IMR-90 (cell line): ENCODE measurements at regions not wholly inside any gene's neighbourhood (a gene's known extent, or its start where the extent isn't known, plus 50 kb on each side); places are given as distances from the start of the nearest gene placed in this dataset.

Experiments used
- ATAC-seq: fragments of 200-7000 bp; cut with Tn5 transposase; 2 replicates; pipeline ENCODE4 v1.9.1; 2020; ENCODE audit warnings: low read depth, mild to moderate bottlenecking, moderate library complexity
- BruUV-seq: library from RNA; stranded (reverse); fragments of 400-500 nt; replicated peaks from 2 replicates; lab custom pipeline; 2021; lab: Mats Ljungman, UMichigan
- CTCF ChIA-PET: fragments of 300-600 bp; formaldehyde crosslinking; extraction: SDS; loops from one replicate; lab custom pipeline; 2021; ENCODE audit warnings: antibody characterized with exemption; lab: Yijun Ruan, JAX
- POLR2A ChIA-PET: fragments of 300-600 bp; sonication (Branson Sonifier 250); formaldehyde crosslinking; loops from one replicate; lab custom pipeline; 2022; ENCODE audit warnings: antibody characterized with exemption; ENCODE audit not compliant: unreplicated experiment; lab: Charles Lee
- DNase-seq: peaks from one replicate; pipeline ENCODE4 v3.0.0; 2013
- H2AFZ ChIP-seq: replicated peaks from 2 replicates; pipeline ENCODE3; 2013; ENCODE audit warnings: low read length, mild to moderate bottlenecking; ENCODE audit not compliant: poor library complexity
- H2AK5ac ChIP-seq: 2 replicates; pipeline ENCODE4 v1.6.1; 2013; ENCODE audit warnings: low read depth, low read length, inconsistent platforms
- H2AK9ac ChIP-seq: replicated peaks from 2 replicates; pipeline ENCODE3; 2013; ENCODE audit warnings: mild to moderate bottlenecking, low read depth, low read length, moderate library complexity; ENCODE audit not compliant: poor library complexity
- H2BK120ac ChIP-seq: 2 replicates; pipeline ENCODE4 v1.6.1; 2013; ENCODE audit warnings: low read depth, low read length, inconsistent platforms
- H2BK15ac ChIP-seq: 3 replicates; pipeline ENCODE4 v1.6.1; 2013; ENCODE audit warnings: low read depth, low read length, inconsistent platforms
- H2BK20ac ChIP-seq: 2 replicates; pipeline ENCODE4 v1.6.1; 2013; ENCODE audit warnings: low read depth, mild to moderate bottlenecking, inconsistent platforms, low read length, moderate library complexity
- H2BK5ac ChIP-seq: 2 replicates; pipeline ENCODE4 v1.6.1; 2013; ENCODE audit warnings: mild to moderate bottlenecking, low read depth, low read length, inconsistent platforms; ENCODE audit not compliant: poor library complexity, severe bottlenecking
- H3K14ac ChIP-seq: replicated peaks from 2 replicates; pipeline ENCODE4 v1.6.1; 2013; ENCODE audit warnings: low read depth, low read length, inconsistent platforms
- H3K18ac ChIP-seq: 2 replicates; pipeline ENCODE4 v1.6.1; 2013; ENCODE audit warnings: low read depth, low read length, control low read depth
- H3K23ac ChIP-seq: 2 replicates; pipeline ENCODE4 v1.6.1; 2013; ENCODE audit warnings: low read depth, low read length, inconsistent platforms
- H3K27ac ChIP-seq: 2 replicates; pipeline ENCODE4 v1.5.1; 2013; ENCODE audit warnings: mild to moderate bottlenecking, control low read depth, low read length; ENCODE audit not compliant: insufficient read depth
- H3K27me3 ChIP-seq: 2 replicates; pipeline ENCODE4 v1.6.1; 2013; ENCODE audit warnings: low read length; ENCODE audit not compliant: control insufficient read depth, insufficient read depth
- H3K36me3 ChIP-seq: 2 replicates; pipeline ENCODE4 v1.6.1; 2013; ENCODE audit warnings: low read length, mixed read lengths; ENCODE audit not compliant: control insufficient read depth, insufficient read depth
- H3K4ac ChIP-seq: 2 replicates; pipeline ENCODE4 v1.6.1; 2013; ENCODE audit warnings: low read depth, low read length, inconsistent platforms
- H3K4me1 ChIP-seq: 2 replicates; pipeline ENCODE4 v1.6.1; 2013; ENCODE audit warnings: low read length, mixed read lengths; ENCODE audit not compliant: control insufficient read depth, insufficient read depth
- H3K4me2 ChIP-seq: 2 replicates; pipeline ENCODE4 v1.6.1; 2013; ENCODE audit warnings: low read depth, mild to moderate bottlenecking, control low read depth, low read length, moderate library complexity
- H3K4me3 ChIP-seq: 2 replicates; pipeline ENCODE4 v1.5.1; 2013; ENCODE audit warnings: low read depth, mild to moderate bottlenecking, control low read depth, low read length, moderate library complexity; ENCODE audit not compliant: insufficient read depth
- H3K56ac ChIP-seq: 2 replicates; pipeline ENCODE4 v1.6.1; 2013; ENCODE audit warnings: low read length, inconsistent platforms; ENCODE audit not compliant: insufficient read depth; ENCODE audit errors: extremely low read depth
- H3K79me1 ChIP-seq, 2 experiments: 2 replicates each; pipeline ENCODE4 v1.6.1; 2013; ENCODE audit warnings: low read length in 2 of 2, inconsistent platforms in 1 of 2, low read depth in 1 of 2
- H3K9ac ChIP-seq: 2 replicates; pipeline ENCODE4 v1.6.1; 2013; ENCODE audit warnings: low read depth, low read length, control low read depth
- H3K9me1 ChIP-seq: 2 replicates; pipeline ENCODE4 v1.6.1; 2013; ENCODE audit warnings: low read length, inconsistent platforms; ENCODE audit not compliant: insufficient read depth
- H3K9me3 ChIP-seq: 2 replicates; pipeline ENCODE4 v1.6.1; 2013; ENCODE audit warnings: low read length; ENCODE audit not compliant: control insufficient read depth, insufficient read depth
- H4K20me1 ChIP-seq: 2 replicates; pipeline ENCODE4 v1.6.1; 2013; ENCODE audit warnings: low read length, inconsistent platforms; ENCODE audit not compliant: insufficient read depth
- H4K5ac ChIP-seq: 2 replicates; pipeline ENCODE4 v1.6.1; 2013; ENCODE audit warnings: mild to moderate bottlenecking, low read depth, low read length, control low read depth
- H4K8ac ChIP-seq, 2 experiments: 2 replicates each; pipeline ENCODE4 v1.6.1; 2013; ENCODE audit warnings: low read depth in 2 of 2, low read length in 2 of 2, control low read depth in 1 of 2, inconsistent platforms in 1 of 2
- H4K91ac ChIP-seq: 2 replicates; pipeline ENCODE4 v1.6.1; 2013; ENCODE audit warnings: low read depth, low read length, inconsistent platforms; ENCODE audit not compliant: insufficient read depth
- BHLHE40 ChIP-seq: fragments of 150-350 bp; IDR thresholded peaks from 2 replicates; pipeline ENCODE4 v1.6.1; 2016; ENCODE audit warnings: mild to moderate bottlenecking, low read depth, low read length
- CEBPB ChIP-seq: IDR thresholded peaks from 2 replicates; pipeline ENCODE4 v1.6.1; 2012; ENCODE audit warnings: low read depth, low read length, improper control_type of control experiment
- CHD1 ChIP-seq: IDR thresholded peaks from 2 replicates; pipeline ENCODE4 v1.6.1; 2012; ENCODE audit warnings: low read depth, low read length, improper control_type of control experiment
- FOS ChIP-seq: fragments of 150-350 bp; IDR thresholded peaks from 2 replicates; pipeline ENCODE4 v1.6.1; 2016; ENCODE audit warnings: low read depth, low read length
- MAFK ChIP-seq: IDR thresholded peaks from 2 replicates; pipeline ENCODE4 v1.6.1; 2012; ENCODE audit warnings: low read depth, low read length, improper control_type of control experiment
- MAZ ChIP-seq: IDR thresholded peaks from 2 replicates; pipeline ENCODE4 v1.6.1; 2012; ENCODE audit warnings: low read depth, mild to moderate bottlenecking, low read length, improper control_type of control experiment, moderate library complexity, borderline replicate concordance
- MXI1 ChIP-seq: IDR thresholded peaks from 2 replicates; pipeline ENCODE4 v1.6.1; 2012; ENCODE audit warnings: low read depth, mild to moderate bottlenecking, low read length, moderate library complexity, borderline replicate concordance
- NFE2L2 ChIP-seq: fragments of 150-350 bp; IDR thresholded peaks from 2 replicates; pipeline ENCODE4 v1.6.1; 2016; ENCODE audit warnings: low read depth, mild to moderate bottlenecking, low read length
- POLR2A ChIP-seq: IDR thresholded peaks from 2 replicates; pipeline ENCODE4 v1.6.1; 2012; ENCODE audit warnings: mild to moderate bottlenecking, low read depth, low read length
- RAD21 ChIP-seq: IDR thresholded peaks from 2 replicates; pipeline ENCODE4 v1.6.1; 2012; ENCODE audit warnings: low read length, improper control_type of control experiment
- RCOR1 ChIP-seq: IDR thresholded peaks from 2 replicates; pipeline ENCODE4 v1.6.1; 2012; ENCODE audit warnings: mild to moderate bottlenecking, low read length, improper control_type of control experiment; ENCODE audit not compliant: insufficient replicate concordance
- RFX5 ChIP-seq: IDR thresholded peaks from 2 replicates; pipeline ENCODE4 v1.8.0; 2012; ENCODE audit warnings: low read depth, mild to moderate bottlenecking, low read length, moderate library complexity
- SMC3 ChIP-seq: fragments of 150-350 bp; IDR thresholded peaks from 2 replicates; pipeline ENCODE4 v1.6.1; 2016; ENCODE audit warnings: low read depth, mild to moderate bottlenecking, antibody characterized with exemption, low read length, moderate library complexity
- WGBS, 2 experiments: methylation state at CpG; one replicate each; pipeline versions ENCODE4 v1.1.5 to v1.1.7; 2013; ENCODE audit warnings: missing lambda C conversion rate in 2 of 2; ENCODE audit not compliant: insufficient read length in 1 of 2; ENCODE audit errors: extremely low coverage in 2 of 2; 5-methylcytosine and 5-hydroxymethylcytosine counted together
- dilution Hi-C: fragments of 300-500 bp; cut with HindIII; formaldehyde crosslinking; loops from one replicate; pipeline ENCODE4 v1.14.3; 2018; ENCODE audit warnings: low sequenced_read_pairs; ENCODE audit not compliant: unreplicated experiment
- in situ Hi-C: fragments of 300-500 bp; cut with MboI; formaldehyde crosslinking; loops from 3 replicates; pipeline ENCODE4 v1.14.3; 2019; ENCODE audit warnings: low sequenced_read_pairs, inconsistent platforms, mixed read lengths
- intact Hi-C: fragments of 100-400 bp; cut with micrococcal nuclease; formaldehyde crosslinking; loops from 2 replicates; pipeline ENCODE4 v1.10.0; 2022
- TF ChIP-seq, protein P1 (sequence below): conservative IDR thresholded peaks from 2 replicates; pipeline ENCODE4 v1.5.1; 2012; ENCODE audit warnings: mild to moderate bottlenecking, low read depth, low read length, improper control_type of control experiment
- TF ChIP-seq, protein P2 (sequence below): fragments of 150-350 bp; IDR thresholded peaks from 2 replicates; pipeline ENCODE4 v1.6.1; 2017; ENCODE audit warnings: mild to moderate bottlenecking, antibody characterized with exemption, low read length, low read depth
- TF ChIP-seq, protein P3 (sequence below): fragments of 150-350 bp; IDR thresholded peaks from 2 replicates; pipeline ENCODE4 v1.6.1; 2016; ENCODE audit warnings: low read depth, mild to moderate bottlenecking, low read length, moderate library complexity, borderline replicate concordance

DNA sequence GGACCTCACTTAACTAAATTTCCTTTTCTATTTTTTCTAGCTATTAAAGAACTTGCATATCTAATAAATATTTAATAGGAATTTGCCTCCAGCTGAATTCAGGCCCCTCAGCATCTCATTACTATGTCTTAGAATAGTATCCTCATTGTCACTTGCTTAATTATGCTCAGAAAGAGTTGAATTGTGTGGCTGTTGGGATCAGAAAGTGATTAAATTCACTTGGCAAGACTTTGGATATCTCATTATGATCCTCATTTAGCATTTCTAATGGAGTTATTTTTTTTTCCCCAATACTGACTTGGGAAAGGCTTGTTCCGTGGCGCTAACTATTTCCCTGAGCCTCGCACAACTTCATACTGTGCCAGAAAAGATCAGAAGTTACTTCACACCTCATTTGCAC lies 158.8 kb downstream of the IDS start:
- H2AK9ac ChIP-seq: no peak overlapping the region
- no peak overlapping the region for H2BK20ac ChIP-seq
- ATAC-seq (no peak), DNase-seq (no peak)
- intact Hi-C loops (no loop called here), in situ Hi-C loops (no loop called here), dilution Hi-C loops (no loop called here)
- no peak overlapping the region for H4K5ac ChIP-seq
- H3K14ac ChIP-seq: no peak overlapping the region
- H3K27me3 ChIP-seq: no peaks in the 10 kb centered on the region
- no peak overlapping the region for H3K4me2 ChIP-seq
- peaks cover 11% of the 10 kb centered on the region for H3K9me3 ChIP-seq
- ChIA-PET CTCF (no interaction called here), POLR2A (no interaction called here)
- H3K23ac ChIP-seq: no peak overlapping the region
- no peak overlapping the region for H3K56ac ChIP-seq
- no peak overlapping the region for H2AFZ ChIP-seq
- no CpG with 5 or more reads among the region's 3 CpGs for WGBS, 2 experiments
- no peak overlapping the region for H2BK5ac ChIP-seq
- BruUV-seq: no TSS peak
- no peak overlapping the region for H3K4me3 ChIP-seq
- no peaks in the 10 kb centered on the region for H3K4me1 ChIP-seq
- no peak overlapping the region for H2BK15ac ChIP-seq
- no peak overlapping the region for H3K27ac ChIP-seq
- TF ChIP-seq MAZ: no peak
- TF ChIP-seq RFX5: no peak
- TF ChIP-seq, protein P1, sequence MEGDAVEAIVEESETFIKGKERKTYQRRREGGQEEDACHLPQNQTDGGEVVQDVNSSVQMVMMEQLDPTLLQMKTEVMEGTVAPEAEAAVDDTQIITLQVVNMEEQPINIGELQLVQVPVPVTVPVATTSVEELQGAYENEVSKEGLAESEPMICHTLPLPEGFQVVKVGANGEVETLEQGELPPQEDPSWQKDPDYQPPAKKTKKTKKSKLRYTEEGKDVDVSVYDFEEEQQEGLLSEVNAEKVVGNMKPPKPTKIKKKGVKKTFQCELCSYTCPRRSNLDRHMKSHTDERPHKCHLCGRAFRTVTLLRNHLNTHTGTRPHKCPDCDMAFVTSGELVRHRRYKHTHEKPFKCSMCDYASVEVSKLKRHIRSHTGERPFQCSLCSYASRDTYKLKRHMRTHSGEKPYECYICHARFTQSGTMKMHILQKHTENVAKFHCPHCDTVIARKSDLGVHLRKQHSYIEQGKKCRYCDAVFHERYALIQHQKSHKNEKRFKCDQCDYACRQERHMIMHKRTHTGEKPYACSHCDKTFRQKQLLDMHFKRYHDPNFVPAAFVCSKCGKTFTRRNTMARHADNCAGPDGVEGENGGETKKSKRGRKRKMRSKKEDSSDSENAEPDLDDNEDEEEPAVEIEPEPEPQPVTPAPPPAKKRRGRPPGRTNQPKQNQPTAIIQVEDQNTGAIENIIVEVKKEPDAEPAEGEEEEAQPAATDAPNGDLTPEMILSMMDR: no peak
- TF ChIP-seq CEBPB: no peak
- TF ChIP-seq, protein P2, sequence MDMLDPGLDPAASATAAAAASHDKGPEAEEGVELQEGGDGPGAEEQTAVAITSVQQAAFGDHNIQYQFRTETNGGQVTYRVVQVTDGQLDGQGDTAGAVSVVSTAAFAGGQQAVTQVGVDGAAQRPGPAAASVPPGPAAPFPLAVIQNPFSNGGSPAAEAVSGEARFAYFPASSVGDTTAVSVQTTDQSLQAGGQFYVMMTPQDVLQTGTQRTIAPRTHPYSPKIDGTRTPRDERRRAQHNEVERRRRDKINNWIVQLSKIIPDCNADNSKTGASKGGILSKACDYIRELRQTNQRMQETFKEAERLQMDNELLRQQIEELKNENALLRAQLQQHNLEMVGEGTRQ: no peak
- TF ChIP-seq, protein P3, sequence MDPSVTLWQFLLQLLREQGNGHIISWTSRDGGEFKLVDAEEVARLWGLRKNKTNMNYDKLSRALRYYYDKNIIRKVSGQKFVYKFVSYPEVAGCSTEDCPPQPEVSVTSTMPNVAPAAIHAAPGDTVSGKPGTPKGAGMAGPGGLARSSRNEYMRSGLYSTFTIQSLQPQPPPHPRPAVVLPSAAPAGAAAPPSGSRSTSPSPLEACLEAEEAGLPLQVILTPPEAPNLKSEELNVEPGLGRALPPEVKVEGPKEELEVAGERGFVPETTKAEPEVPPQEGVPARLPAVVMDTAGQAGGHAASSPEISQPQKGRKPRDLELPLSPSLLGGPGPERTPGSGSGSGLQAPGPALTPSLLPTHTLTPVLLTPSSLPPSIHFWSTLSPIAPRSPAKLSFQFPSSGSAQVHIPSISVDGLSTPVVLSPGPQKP: no peak
- no peak for TF ChIP-seq BHLHE40
- TF ChIP-seq CHD1: no peak
- TF ChIP-seq MXI1: no peak
- no peak for TF ChIP-seq FOS
- TF ChIP-seq MAFK: no peak
- TF ChIP-seq POLR2A: no peak
- no peak for TF ChIP-seq SMC3
- TF ChIP-seq RCOR1: no peak
- TF ChIP-seq NFE2L2: no peak
- TF ChIP-seq RAD21: no peak
- H3K18ac ChIP-seq: no peak overlapping the region
- H4K20me1 ChIP-seq: no peaks in the 10 kb centered on the region
- no peaks in the 10 kb centered on the region for H3K36me3 ChIP-seq
- no peak overlapping the region for H4K91ac ChIP-seq
- no peak overlapping the region for H3K9ac ChIP-seq
- no peak overlapping the region for H3K4ac ChIP-seq
- no peak overlapping the region for H2AK5ac ChIP-seq
- H3K79me1 ChIP-seq: no peaks in the 10 kb centered on the region
- H2BK120ac ChIP-seq: no peak overlapping the region
- H3K9me1 ChIP-seq: no peaks in the 10 kb centered on the region
- no peak overlapping the region for H4K8ac ChIP-seq
